GM18511 (cell line): ENCODE measurements at regions not wholly inside any gene's neighbourhood (a gene's known extent, or its start where the extent isn't known, plus 50 kb on each side); places are given as distances from the start of the nearest gene placed in this dataset.

ENCODE experiments used
- ATAC-seq: cut with Tn5 transposase; IDR thresholded peaks from one replicate; pipeline ENCODE4 v1.9.1; 2021; ENCODE audit warnings: mild to moderate bottlenecking, moderate library complexity; ENCODE audit not compliant: unreplicated experiment

DNA sequence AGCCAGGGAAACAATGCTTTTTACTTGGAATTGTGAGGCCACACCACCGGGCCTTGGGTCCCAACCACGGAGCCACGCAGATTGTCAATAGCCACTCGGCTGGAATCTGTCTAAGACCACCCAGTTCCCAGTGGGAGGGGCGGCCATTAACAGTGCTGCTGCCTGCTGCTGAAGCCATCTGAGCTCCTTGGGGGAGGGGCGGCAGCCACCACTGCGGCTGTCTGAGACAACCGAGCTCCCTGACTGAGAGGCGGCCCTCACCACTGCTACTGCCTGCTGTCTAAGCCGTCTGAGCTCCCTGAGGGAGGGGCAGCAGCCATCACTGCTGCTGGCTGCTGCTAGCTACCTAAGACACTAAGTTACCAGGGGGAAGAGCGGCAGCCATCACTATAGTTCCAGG is 64.3 kb downstream of the DMRTA2 start:
- no peak for ATAC-seq

DNA sequence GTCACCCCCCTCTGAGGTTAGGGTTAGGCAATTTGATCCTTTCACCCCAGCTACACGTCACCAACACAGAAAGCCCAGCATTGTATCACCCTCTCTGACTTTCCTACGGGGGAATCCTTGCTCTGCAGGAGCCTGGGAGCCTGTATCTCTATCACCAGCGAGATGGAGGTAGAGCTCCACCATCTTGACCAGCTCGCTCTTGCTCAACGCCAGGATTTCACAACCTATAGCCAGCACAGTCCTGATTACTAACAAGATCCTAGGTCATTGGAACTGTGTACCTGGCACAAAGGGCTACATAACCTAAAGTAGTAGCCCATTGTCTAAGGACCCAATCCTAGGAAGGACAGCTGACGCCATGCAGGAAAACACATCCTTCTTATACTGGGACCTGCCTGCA is 66.1 kb downstream of the DMRTA2 start:
- ATAC-seq, result no peak

DNA sequence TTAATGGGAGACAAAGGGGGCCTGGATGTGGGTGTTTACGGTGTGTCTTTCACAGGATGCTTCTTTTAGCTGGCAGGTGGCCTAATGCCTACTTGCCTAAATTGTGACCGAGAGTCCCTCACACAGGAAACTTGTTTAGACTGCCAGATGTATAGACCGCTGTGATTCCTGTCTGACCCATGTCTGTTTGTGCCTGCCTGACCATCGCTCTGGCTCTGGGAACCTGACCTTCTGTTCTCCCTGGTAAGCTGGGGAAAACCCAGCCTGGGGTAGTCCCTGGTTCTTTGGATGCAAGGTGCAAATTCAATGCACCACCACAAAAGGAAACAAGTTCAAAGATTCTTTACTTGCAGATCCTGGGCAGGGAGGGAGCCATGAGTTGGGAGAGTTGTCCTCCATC is 68.4 kb downstream of the DMRTA2 start:
- ATAC-seq, result no peak

DNA sequence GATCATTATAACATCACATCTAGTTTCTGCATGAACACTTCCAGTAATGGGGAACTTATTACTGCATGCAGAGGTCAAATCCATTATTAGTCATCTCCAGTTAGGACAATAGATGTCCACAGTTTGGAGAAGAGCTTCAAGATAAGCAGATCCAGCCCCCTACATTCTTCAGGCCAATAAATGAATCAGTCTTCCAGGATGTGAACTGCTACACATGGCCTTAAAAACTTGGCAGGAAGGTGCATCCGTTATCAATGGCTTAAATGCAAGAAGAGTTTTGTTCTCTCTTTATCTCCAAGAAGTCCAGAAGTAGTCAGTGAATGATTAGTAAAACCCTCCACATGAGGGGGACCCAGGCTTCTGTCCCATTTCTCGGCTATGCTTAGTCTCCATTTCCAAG is 70.8 kb downstream of the DMRTA2 start:
- no peak for ATAC-seq

DNA sequence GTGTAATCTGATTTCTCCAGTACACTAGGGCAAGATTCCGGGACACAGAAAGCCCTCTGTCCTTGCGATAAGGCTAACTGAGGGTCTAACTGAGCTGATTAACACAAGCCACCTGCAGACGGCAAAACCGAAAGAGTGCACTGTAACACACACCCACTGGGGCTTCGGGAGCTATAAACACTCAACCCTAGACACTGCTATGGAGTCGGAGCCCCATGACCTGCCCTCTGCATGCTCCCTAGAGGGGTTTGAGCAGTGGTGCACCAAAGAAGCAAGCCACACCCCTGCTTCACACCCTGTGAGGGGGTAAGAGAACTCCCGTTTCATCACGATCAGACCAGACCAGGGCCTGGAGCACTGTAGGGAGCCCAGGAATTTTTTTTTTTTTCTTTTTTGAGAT is 72.4 kb downstream of the DMRTA2 start:
- ATAC-seq, result no peak

DNA sequence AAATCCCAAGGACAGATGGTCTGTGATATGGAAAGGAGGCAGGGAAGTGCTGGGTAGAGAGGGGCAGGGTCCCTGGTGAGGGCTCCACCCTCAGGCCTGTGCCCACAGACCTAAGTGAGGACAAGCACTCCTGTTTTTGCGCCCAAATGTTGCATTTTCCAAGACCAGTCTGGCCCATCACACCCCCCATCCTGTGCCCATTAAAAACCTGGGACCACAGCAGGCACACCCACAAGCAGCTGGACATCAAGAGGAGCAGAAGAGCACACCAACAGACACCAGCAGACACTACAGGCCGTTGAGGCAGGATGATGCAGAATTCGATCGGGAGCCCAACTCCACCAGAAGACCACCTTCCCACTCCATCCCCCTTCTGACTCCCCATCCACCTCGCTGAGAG is 72.8 kb downstream of the DMRTA2 start:
- ATAC-seq, result no peak

DNA sequence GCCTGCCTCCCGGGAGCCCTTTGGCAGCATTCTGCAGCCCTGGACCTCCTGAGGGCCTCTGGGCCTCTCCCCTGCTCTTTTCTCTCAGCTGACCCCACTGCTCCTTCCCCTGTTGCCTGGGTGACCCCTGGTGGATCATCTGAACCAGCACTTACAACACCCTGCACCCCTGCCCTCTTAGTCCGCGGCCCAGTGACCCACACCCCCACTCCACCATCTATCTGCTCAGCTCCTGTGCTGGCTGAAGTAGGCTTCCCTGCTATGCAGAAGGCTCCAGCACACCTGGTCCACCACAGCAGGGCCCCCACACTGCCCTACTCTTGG is 74.0 kb downstream of the DMRTA2 start:
- peak; percentile 8 for ATAC-seq

DNA sequence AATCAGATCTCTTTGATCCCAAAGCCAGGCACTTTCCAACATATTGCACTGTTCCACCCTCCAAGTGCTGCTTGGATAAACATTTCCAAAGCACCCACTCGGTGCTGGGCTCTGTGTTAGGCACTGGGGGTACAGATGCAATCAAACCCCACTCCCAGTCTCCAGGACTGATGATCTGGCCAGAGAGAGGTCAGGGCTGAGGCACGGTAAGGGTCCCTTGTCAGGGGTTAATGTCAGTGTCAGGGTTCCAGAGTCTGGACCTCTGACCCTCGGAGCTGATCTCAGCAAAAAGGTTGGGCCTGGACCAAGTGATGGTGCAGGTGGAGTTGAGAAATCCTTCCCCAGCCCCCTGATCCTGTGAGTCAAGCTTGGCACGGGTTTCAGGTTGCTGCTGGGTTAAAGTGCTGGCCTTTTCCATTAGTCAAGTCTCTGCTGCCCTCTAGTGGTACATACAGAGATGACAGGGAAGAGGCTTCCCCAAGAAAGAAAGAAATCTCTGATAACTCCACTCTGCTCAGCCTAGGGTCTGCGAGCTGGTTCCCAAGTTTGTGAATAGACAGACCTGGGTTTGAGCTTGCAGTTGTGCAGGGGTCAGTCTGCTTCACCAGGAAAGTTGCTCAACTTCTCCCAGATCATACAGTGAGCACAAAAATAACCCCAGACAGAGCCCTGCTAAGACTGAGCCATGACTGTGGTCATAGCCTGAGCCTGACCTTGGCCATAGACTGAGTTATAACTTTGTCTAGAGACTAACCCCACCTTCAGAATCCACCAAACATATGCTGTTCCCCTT is 74.6 kb downstream of the DMRTA2 start:
- ATAC-seq, result peak; percentile 81

DNA sequence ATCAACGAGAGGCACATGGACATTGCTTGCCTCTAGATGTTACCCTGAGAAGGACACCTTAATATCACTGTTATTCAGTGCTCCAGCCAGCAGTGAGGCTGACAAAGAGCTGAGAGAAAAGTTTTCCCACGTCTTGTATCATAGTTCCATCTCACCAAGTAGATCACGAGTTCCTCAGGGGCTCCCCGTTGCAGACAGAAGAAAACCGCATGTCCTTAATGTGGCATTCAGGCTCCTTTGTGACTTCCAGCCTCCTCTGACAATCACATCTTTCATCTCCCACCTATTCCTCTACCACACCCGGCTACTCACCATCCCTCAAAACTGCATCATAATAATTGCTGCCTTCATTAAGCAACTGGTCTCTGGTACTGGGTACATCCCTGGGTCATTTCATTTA is 75.3 kb downstream of the DMRTA2 start:
- ATAC-seq, result no peak

DNA sequence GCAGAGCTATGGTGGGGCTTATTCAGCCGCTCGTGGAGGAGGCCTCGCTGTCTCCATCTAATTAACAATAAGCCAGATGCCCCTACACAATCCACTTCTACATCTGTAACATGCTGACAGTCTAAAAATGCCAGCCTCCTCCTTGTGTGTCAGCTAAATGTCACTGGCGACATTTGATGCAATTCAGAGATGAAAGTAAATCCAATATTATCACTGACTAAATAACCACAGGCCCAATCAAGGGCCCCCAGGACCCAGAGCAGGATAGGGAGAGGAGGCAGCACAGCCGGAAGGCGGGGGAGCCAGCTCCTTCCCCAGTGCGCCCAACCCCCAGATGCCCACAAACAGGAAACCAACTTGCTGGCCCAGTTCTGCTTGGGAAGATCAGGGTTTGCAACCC is 76.6 kb downstream of the DMRTA2 start:
- no peak for ATAC-seq

DNA sequence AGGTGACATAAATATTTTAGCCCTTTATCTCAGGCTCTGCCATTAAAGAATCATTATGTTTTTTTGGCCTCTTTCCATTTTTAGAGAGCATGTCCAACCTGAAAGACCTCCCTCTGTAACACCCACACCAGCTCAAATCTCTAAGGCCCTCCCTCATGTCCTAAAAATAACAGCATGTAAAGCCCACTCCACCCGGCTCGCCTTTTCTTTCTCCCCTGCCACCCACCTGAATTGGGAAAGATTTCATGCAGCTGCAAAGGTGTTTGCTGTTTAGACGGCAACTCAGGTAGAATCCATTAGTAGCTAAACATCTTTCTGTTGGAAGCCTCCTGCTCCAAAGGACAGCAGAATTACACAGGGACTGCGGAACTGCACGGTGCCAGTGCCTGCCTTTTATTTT is 79.9 kb downstream of the DMRTA2 start:
- ATAC-seq, result no peak

DNA sequence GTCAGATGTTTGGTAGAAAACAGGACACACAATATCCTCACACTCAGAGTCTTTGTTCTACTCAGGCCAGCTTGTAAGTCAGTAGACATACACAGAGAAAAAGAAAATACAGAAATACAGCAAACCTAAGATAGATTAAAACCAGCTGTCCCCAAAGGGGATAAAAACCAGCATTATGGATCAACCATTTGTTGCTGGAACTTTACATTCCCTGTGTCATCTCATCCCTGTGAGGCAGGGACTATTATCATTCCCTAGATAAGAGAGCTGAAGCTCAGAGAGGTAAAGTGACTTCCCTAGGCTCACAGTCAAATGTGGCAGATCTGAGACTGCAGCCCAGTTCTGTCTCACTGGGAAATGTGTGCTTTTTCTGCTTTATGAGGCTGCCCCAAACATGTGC is 80.7 kb downstream of the DMRTA2 start:
- no peak for ATAC-seq

DNA sequence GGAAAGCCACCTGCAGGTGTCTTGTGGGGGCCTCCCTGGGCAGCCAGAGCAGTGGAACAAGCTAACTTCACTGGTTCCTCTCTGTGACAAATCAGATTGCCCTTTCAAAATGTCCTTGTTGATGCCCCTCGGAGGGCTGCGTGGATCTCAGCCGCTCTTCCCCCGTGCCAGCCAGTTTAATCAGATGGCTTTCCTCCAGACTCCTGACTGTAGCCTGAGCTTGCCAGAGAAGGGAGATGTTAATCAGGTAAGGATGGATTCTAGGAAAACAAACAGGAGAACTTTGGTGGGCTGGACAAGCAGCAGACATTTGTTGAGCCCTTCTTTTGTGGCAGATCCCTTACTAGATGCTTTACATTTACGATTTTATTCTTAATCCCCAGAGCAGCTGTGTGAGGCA is 88.2 kb downstream of the DMRTA2 start:
- no peak for ATAC-seq

DNA sequence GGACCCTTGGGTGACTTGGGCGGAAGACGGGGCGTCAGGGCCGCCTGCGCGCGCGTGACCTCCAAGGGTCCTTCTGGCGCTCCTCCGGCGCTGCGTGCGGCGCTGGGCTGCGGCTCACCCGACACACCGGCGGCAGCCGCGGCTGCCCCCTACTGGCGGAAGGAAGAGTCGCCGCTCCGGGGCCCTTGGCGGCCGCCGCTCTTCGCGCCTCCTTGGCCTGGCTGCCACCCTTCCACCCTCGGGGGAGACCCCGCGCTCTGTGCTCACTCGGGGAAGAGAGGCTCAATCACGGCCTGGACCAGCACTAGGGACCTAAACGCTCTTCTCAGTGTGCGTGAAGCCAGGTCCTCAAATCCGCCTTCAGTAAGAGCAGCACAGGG is 89.7 kb downstream of the DMRTA2 start:
- peak; percentile 95 for ATAC-seq

DNA sequence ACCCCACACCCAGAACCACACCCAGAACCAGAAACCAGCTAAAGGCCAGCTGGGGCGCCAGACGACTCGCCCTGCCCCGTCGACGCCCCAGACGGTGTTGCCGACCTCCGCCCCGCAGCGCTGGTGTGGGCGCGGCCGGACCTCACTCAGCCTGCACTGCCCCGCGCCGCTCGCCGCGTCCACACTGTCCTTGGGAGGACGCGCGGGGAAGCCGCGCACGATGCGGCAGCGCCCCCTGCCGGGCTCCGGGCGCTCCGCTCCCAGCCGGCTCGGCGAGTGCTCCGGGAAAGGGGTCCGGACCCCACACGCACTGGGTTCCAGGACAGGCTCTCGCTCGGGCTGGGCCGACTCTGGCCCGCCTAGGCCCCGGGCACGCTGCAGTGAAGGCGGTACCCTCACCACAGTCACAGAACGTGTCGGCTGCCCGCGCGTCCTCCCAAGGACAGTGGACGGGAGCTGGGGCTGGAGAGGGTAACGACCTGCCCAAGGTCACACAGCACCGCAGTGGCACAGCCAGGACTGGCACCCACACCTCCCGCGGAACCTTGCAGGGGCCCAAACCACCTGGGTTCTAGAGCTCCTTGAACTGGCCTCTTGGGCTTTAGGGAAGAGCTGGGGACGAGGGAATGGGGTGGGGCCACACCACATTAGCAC is 90.2 kb downstream of the DMRTA2 start:
- ATAC-seq, result peak; percentile 76

DNA sequence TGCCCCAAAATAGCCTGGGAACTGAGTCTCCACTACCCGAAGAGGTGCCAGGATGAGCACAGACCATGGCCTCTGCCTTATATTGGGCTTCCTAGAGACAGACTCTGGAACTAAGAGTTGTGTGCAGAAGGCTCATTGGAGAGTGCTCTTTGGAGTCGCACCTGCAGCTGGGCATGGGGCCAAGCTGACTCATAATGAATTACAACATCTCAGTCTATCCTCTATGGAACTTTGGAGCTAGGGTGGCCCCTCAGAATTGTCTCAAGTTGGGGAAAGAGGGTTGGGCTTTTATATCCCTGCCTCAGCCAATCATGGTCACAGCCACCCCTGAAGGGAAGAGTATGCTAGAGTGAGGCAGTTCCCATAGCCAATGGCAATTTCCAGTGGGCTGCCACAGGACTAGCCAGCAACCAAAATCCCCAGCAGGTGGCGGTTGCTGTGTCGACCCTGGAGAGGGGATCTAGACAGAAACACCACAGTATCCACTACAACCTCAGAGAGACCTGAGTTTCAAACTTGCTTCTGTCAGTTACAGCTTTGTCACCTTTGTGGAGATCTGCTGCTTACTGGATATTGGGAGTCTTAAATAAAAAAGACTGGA is 93.8 kb downstream of the DMRTA2 start:
- ATAC-seq, result no peak

DNA sequence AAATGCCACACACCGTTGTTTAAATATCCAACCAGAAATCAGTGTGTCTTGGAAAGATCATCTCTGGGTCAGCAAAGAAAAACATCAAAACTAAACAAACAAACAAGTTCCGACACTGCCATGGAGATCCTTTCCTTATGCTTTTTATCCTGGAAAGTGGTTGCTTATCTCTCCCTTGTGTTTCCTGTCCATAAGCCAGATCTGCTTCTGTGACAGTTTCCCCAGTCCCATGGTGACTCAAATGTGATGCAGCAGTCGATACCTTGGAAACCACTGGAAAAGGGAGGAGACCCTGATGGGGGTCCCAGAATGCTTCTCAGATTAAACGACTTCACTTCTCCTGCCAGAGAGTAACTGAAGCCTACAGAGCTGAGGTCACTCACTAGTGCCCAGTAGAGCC is 94.7 kb downstream of the DMRTA2 start:
- ATAC-seq, result no peak

DNA sequence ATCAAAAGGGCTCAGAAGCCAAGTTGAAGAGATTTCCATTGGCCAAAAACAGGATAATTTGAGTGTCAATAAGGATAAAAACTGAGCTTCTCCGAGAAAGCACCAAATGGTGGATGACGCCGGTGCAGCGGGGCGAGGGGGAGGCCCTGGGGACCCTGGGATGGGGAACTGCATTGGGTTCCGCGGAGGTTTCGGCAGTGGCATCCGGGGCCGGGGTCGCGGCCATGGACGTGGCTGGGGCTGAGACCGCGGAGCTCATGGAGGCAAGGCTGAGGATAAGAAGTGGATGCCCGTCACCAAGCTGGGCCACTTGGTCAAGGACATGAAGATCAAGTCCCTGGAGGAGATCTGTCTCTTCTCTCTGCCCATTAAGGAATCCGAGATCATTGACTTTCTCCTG is 97.2 kb downstream of the DMRTA2 start:
- no peak for ATAC-seq

DNA sequence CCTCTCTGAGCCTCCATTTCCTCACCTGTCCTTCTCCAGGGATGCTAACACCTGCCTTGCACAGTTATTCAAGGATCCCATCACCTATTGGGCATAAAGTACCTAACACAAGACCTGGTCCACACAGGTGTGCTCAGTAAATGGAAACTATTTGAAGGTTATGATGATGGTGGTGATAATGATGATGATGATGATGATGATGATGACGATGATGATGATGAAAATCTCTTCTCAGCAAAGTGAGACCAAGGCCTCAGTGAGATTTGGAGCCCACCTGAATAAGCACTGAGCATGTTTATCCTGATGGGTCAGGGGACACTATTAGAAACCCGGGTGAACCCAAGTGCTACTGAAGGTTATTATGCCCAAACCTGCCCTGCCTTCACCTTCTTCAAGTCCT is 100.7 kb downstream of the DMRTA2 start:
- no peak for ATAC-seq

DNA sequence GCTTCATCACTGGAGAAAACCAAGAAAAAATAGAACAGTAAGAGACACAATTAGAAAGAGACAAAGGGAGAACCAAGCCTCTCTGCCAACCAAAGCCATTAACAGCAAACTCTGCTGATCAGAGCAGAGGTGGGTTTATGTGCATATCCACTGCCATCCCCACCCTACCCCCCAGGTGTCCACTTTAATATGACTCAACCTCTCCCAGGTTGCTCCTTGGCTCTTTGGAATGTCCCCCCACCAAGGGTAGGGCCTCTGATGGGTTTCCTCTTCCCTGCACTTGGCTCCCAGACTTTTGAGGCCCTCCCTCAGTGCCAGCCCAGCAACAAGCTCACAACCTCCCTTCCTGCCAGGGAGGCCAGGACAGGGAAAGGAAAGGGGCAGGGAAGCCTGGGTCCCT is 104.8 kb downstream of the DMRTA2 start:
- ATAC-seq, result no peak

DNA sequence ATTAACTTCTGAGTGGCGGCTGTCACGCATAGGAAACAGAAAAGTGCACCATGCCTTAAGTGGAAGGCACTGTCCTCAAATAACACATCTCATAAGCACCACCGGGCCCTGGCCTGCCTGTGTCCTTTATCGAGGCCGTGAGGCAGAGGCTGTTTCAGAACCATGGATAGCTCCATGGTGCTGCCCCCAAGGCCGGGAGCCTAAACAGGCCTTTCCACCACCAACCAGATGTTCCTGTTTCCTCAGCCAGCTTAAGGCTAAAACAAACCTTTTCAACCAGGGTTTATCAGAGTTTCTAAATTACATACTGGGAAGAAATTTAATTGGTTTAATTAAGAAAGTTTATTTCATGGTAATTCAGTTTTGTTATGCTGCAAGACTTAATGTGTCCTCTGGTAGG is 114.4 kb downstream of the DMRTA2 start:
- no peak for ATAC-seq

DNA sequence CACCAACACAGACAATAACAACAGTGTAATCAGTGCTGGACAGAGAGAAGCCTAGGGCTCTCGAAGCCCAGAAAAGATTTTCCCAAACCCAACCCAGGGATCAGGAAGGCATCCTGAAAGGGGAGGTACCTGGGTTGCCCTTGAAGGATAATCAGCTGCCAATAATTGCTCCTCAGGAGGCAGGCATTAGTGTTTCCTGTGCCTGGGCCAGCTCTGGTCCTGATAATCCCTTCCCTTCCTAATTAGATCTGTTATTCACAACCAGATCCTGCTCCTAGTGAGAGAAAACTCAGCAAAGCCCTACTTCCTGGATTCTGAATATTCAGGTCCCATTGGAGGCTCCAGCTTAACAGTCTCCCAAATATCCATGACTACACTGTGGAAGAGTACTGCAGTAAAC is 117.4 kb downstream of the DMRTA2 start:
- no peak for ATAC-seq

DNA sequence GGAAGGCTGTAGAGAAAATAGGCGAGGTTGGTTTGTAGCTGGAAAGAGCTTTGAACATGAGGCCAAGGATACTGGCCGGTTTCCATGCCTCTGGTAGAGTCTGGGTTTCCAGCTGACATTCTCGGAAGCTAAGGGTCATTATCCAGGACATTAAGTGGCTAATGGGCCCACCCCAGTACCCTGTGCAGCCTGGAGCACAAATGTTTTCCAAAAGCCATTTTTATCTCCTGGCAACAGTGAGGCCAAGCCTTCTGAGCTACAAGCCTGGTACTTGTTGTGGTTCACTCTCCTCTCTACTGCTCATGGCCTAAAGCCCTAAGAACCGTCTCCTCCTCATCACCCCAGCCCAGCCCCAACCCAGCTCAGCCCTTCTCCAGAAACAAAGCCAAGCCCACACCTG is 122.9 kb downstream of the DMRTA2 start:
- no peak for ATAC-seq
